ENCODE measurements at regions not wholly inside any gene's neighbourhood (a gene's known extent, or its start where the extent isn't known, plus 50 kb on each side); places are given as distances from the start of the nearest gene placed in this dataset.
A peak's percentile ranks its signal among the peaks of the same experiment; 100 is the strongest.

DNA sequence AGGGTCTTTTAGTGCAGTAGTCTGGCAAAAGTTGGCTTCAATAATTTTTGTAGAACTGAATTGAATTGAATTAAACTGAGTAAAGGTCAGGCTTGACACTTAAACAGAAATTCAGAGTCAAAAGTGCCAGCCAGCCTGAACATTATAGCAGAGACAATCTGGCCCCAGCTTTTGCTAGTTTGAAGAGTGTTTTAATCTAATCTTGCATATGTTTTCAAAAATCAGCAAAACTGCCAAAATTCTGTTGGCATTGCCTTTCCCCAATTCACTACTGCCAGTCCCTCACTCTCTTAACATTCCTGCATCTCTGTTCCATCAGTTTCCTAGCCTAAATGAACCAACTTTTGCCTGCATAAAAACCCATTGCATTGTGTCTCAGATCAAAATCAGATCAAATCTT, 403.8 kb downstream of the NUF2 start:
- no peak overlapping the region for H3K4me3 ChIP-seq (ENCODE audit: low read depth, low read length)
- TF ChIP-seq, protein P1, sequence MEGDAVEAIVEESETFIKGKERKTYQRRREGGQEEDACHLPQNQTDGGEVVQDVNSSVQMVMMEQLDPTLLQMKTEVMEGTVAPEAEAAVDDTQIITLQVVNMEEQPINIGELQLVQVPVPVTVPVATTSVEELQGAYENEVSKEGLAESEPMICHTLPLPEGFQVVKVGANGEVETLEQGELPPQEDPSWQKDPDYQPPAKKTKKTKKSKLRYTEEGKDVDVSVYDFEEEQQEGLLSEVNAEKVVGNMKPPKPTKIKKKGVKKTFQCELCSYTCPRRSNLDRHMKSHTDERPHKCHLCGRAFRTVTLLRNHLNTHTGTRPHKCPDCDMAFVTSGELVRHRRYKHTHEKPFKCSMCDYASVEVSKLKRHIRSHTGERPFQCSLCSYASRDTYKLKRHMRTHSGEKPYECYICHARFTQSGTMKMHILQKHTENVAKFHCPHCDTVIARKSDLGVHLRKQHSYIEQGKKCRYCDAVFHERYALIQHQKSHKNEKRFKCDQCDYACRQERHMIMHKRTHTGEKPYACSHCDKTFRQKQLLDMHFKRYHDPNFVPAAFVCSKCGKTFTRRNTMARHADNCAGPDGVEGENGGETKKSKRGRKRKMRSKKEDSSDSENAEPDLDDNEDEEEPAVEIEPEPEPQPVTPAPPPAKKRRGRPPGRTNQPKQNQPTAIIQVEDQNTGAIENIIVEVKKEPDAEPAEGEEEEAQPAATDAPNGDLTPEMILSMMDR (IDR thresholded peaks at IDR 0.05; ENCODE audit: low read depth, low read length): no peak
- in situ Hi-C loops (cut with HindIII; ENCODE audit: low sequenced_read_pairs): no loop called here
- no peak for DNase-seq (ENCODE audit: low read depth, low spot score)

DNA sequence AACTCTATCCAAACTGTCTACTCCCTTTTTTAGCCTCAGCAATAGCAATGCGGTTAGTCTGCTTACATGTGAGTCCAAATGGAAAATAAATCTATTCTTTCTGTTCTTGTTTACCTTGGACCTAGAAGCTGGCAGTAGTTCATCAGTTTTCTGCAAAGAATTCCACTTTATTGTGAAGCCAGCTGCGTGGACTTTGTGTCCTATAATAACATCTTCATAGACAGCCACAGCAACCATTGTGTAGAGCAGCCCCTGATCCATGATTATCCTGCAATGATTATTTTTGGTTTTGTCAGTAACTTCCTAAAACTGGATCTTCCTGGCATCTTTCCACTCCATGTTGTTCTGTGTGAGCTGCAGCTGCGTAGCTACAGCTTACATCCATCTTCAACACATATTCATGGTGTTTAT, 408.7 kb downstream of the NUF2 start:
- TF ChIP-seq, protein P1 (IDR thresholded peaks at IDR 0.05; ENCODE audit: low read depth, low read length): no peak
- no peak overlapping the region for H3K4me3 ChIP-seq (ENCODE audit: low read depth, low read length)
- in situ Hi-C loops (cut with HindIII; ENCODE audit: low sequenced_read_pairs): no loop called here
- DNase-seq (ENCODE audit: low read depth, low spot score): peak; percentile 22

DNA sequence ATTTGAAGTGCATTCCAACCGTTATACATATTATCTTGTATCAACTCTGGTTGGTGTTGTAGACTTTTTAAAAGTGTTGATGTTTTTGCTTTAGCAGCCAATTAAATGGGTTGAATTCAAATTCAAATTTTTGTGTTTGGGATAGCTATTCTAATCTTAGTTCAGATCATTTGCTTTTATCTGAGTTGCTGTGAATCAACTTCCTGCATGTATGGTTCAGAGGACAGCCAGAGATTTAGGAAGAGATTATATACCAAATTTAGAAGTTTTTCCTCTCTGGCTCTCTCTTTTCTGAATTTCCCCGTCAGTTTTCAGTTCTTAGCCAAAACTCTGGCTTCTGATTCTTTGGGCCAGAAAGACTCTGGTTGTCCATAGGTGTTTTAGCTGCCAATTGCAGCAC, 415.5 kb downstream of the NUF2 start:
- TF ChIP-seq, protein P1 (IDR thresholded peaks at IDR 0.05; ENCODE audit: low read depth, low read length): no peak
- in situ Hi-C loops (cut with HindIII; ENCODE audit: low sequenced_read_pairs): no loop called here
- no peak for DNase-seq (ENCODE audit: low read depth, low spot score)
- H3K4me3 ChIP-seq (ENCODE audit: low read depth, low read length): no peak overlapping the region

DNA sequence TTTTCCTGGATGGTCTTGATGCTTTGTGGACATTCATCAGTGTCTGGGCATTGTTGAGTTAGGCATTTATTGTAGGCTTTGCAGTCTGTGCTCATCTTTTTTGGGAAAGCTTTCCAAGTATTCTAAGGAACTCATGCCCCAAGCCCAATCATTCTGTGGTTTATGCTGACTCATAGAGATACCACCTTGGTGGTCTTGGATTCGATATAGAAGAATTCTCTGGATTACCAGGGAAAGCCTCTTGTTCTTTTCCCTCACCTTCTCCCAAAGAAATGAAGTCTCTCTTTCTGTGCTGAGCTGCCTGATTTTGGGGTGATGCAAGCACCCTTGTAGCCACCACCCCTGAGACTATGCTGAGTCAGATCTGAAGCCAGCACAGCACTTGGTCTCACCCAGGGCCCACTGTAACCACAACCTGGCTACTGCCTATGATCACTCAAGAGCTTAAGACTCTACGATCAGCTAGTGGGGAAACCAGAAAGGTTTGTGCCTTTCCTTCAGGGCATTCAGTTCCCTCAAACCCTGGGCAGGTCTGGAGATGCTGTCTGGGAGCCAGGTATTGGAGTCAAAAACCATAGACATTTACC, 422.6 kb downstream of the NUF2 start:
- no peak for DNase-seq (ENCODE audit: low read depth, low spot score)
- TF ChIP-seq, protein P1 (IDR thresholded peaks at IDR 0.05; ENCODE audit: low read depth, low read length): no peak
- in situ Hi-C loops (cut with HindIII; ENCODE audit: low sequenced_read_pairs): no loop called here
- H3K4me3 ChIP-seq (ENCODE audit: low read depth, low read length): no peak overlapping the region

DNA sequence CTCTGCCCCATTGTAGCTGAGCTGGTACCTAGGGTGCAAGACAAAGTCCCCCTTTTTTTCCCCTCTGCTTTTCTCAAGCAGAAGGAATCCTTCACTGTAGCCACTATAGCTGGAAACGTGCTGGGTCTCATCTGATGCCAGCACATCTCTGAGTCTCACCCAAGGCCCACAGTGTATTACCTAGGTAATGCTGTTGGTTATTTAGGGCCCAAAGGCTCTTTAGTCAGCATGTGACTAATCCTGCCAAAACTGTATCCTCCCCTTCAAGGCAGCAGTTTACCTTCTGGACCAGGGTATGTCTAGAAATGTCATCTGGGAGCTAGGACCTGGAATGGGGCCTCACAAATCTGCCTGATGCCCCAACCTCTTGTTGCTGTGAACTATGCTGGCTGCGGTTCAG, 423.4 kb downstream of the NUF2 start:
- in situ Hi-C loops (cut with HindIII; ENCODE audit: low sequenced_read_pairs): no loop called here
- H3K4me3 ChIP-seq (ENCODE audit: low read depth, low read length): no peak overlapping the region
- DNase-seq (ENCODE audit: low read depth, low spot score): no peak
- TF ChIP-seq, protein P1 (IDR thresholded peaks at IDR 0.05; ENCODE audit: low read depth, low read length): no peak

DNA sequence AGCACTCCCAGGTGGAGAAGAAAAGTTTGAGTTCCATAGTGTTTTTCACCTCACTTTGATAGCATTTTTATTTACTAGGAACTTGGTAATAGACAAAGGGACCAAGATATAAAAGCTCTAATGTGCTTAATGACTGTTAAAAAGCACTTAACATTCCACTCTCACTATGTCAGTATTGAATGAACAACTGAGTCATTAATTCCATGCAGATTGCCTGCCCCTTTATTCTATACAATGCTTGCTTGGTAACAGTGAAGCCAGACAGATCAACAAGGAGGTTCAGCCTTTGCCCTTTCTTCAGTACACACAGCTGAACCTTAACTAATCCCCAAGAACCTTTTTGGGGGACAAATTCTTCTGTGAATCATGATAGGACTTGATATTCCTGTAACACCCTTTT, 425.5 kb downstream of the NUF2 start:
- DNase-seq (ENCODE audit: low read depth, low spot score): peak; percentile 13
- H3K4me3 ChIP-seq (ENCODE audit: low read depth, low read length): no peak overlapping the region
- TF ChIP-seq, protein P1 (IDR thresholded peaks at IDR 0.05; ENCODE audit: low read depth, low read length): no peak
- in situ Hi-C loops (cut with HindIII; ENCODE audit: low sequenced_read_pairs): no loop called here

DNA sequence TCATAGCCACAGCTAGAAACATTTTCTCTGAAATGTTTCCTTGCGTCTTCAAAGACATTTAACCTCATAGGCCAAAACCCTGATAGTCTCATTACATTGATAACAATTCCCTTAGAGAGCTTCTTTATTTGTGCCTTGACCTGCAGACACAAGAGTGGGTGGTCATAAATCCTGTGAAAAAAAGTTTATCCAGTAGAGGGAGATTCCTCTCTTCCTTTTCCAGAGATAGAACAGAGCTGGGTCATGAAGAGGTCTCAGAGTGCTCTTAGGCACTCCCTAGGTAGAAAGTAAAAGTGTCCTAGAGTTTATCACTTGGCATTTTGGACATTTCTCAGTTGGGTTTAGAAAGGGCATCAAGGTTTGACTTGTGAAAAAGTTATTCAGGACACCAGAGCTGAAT, 426.1 kb downstream of the NUF2 start:
- in situ Hi-C loops (cut with HindIII; ENCODE audit: low sequenced_read_pairs): no loop called here
- H3K4me3 ChIP-seq (ENCODE audit: low read depth, low read length): no peak overlapping the region
- no peak for DNase-seq (ENCODE audit: low read depth, low spot score)
- TF ChIP-seq, protein P1 (IDR thresholded peaks at IDR 0.05; ENCODE audit: low read depth, low read length): no peak
